AG08395 (cell line): ENCODE measurements at regions not wholly inside any gene's neighbourhood (a gene's known extent, or its start where the extent isn't known, plus 50 kb on each side); places are given as distances from the start of the nearest gene placed in this dataset.

Experiments used
- DNase-seq: peaks from one replicate; pipeline ENCODE4 v3.0.0; 2012; ENCODE audit warnings: mixed read lengths, low spot score

DNA sequence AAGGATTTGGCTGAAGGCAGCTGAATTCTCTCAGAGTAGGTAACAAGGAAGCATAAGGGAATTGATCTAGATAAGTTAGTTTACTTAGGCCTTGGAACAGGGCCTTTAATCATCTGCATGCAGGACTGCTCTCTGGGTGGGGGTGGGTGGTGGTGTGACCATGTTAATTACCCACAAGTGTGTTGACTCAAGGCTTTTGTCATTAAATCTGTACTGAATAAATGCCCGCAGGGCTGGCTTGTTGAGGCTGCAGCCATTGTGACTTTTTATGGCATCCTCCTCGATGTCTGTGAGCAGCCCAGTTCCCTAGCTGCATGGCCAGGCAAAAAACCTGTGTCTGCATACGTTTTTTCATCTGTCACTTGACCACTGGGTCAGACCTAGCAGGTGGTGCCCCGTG lies 63.5 kb upstream of the ASCC3 start:
- DNase-seq: no peak

DNA sequence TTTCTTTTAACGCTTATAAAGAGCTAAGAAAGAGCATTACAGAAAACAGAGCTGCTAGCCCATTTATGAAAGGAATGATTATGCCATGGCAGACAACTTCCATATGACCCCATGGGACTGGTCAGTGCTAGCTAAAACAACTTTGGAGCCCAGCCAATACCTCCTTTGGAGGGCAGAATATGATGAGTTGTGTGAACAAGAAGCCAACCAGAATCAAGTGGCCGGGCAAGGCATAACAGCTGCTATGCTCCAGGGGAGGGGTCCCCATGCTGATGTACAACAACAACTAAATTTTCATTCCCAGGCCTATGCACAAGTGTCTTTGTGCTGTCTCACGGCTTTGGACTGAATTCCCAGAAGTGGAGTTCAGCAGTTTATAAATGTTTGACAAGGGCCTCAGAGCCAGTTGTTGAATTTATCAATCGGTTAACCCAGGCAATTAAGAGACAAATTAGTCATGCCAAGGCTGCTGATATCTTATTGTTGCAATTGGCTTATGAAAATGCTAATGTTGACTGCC lies 65.0 kb upstream of the ASCC3 start:
- no peak for DNase-seq

DNA sequence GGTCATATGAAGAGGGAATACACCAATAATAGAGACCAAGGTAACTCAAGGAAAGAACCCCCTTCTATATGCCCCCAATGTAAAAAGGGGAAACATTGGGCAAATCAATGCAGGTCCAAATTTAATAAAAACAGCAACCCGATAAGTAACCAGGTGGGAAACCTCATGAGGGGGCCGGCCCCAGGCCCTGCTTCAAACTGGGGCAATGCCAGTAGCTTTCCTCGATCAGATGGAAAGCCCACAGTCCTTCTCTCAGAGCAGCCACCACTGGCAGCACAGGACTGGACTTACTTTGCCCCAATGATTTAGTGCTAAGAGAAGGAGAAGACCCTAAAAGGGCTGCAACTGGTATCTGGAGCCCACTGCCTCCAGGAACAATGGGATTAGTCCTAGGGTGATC lies 65.6 kb upstream of the ASCC3 start:
- DNase-seq: no peak

DNA sequence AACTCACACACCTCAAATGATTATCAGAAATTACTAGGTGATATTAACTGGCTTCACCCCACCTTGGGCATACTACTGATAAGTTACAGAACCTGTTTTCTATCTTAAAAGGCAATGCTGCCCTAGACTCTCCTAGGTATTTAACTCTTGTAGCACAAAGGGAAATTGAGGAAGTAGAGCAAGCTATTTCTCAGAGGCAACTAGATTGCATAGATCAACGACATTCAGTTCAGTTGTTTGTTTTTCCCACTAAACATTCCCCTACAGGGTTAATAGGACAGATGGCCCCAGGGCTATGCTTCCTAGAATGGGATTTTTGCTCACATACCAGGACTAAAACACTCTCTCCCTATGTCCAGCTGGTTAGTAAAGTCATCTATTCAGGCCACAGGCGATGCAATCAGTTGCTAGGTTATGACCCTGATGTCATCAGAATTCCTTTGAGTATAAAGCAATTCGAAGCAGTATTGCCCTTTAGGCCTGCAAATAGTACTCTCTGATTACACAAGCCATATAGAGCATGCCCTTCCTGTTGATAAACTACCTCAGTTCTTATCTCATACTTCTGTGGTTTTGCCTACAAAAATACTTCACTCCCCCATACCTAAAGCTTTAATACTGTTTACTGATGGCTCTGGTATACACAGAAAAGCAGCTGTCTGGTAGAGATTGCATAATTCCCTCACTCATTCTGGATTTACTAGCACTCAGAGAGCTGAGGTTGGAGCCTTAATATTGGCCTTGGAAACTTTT lies 67.4 kb upstream of the ASCC3 start:
- no peak for DNase-seq

DNA sequence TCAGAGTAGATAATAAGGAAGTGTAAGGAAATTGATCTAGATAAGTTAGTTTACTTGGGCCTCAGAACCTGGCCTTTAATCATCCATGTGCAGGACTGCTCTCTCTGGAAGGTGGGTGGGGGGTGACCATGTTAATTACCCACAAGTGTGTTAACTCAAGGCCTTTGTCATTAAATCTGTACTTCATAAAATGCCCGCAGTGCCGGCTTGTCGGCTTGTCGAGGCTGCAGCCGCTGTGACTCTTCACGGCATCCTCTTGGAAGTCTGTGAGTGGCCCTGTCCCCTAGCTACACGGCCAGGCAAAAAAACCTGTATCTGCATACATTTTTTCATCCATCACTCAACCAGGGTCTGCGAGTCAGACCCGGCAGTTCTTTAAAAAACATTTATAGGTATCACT lies 70.9 kb upstream of the ASCC3 start:
- DNase-seq: no peak

DNA sequence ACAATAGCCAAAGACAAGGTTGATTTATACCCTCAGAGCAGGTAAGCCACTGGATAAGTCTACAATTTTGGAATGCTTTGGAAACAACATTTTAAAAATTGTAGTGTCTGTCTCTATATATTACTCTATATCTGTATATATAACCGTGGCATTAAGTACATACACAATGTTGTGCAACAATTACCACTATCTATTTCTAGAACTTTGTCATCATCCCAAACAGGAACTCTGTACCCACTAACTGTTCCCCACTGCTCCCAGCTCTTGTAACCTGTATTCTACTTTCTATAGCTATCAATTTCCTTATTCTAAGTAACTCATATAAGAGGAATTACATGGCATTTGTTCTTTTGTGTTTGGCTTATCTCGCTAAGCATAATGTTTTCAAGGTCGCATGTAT lies 78.2 kb upstream of the ASCC3 start:
- no peak for DNase-seq

DNA sequence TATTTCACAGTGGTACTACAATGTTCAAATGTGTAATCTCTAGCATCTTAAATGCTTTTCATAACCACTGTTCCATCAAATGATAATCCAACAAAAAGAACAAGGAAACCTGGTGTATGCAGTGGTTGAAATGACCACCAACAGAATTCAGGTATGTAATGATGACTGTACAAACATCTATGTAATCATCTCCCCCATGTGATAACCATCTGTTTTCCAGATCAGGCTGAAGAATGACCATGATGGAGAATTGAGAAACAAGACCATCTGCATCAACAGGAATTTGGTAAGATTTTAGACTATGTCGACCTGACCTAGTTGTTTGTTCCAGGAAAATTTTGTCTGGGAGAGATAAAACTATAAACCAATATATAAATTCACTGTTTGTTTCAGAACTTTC lies 81.3 kb upstream of the ASCC3 start:
- no peak for DNase-seq

DNA sequence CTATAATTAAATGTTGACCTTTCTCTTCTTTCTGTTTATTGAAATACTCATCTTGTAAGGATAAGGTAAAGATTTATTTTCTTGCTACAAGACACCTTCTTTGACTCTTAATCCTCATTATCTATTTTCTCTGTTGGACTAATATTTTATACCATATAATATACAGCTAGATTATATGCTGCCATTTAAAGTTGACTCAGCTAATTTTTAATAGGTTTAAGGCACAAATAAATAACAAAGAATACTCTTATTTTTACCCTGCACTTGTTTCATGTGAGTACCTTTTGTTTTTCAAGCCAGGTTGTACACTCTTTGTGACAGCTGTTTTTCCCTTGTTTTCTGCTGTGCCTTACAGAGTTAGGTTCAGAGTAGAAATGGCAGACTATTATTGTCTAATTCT lies 83.9 kb upstream of the ASCC3 start:
- no peak for DNase-seq

DNA sequence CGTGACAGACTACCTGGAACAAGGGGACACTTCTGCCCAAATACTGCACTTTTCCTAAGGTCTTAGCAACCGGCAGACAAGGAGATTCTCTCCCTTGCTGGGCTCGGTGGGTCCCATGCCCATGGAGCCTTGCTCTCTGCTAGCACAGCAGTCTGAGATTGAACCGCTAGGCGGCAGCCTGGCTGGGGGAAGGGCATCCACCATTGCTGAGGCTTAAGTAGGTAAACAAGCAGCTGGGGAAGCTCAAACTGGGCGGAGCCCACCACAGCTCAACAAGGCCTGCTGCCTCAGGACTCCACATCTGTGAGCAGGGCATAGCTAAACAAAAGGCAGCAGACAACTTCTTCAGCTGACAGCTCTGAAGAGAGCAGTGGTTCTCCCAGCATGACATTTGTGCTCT lies 87.8 kb upstream of the ASCC3 start:
- DNase-seq: no peak

DNA sequence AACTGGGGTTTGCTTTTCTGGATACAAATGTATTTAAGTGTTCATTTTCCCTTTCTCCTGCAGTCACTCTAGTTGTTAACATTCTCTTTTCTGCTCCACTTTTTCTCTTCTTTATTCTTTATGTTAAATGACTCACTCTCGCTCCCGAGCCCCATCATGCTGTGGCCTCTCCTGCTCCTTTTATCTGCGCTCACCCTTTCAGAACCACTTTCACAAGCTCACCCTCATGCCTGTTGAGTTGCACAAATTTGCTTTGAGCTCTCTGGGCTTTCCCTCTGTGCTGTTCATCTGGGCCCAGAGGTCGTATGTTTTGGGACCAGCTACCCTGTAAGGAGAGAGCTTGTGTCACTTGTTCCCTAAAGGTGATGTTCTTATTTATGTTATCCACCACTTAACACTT lies 98.1 kb upstream of the ASCC3 start:
- no peak for DNase-seq

DNA sequence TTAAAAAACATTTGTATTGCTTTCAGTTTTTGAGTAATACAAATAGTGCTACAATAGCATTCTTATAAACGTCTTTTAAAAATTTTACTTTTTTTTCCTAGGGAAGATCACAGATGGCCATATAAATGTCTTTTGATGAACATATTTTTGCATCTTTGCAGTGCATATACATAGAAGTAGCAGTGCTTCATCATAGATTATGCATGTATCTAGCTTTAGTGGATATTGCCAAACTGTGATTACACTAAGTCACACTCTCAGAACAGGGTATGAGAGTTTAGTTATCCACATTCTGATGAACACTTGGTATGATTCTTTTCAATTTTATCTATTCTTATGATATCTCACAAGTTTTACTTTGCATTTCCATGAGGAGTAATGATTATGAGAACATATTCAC lies 99.8 kb upstream of the ASCC3 start:
- DNase-seq: no peak

DNA sequence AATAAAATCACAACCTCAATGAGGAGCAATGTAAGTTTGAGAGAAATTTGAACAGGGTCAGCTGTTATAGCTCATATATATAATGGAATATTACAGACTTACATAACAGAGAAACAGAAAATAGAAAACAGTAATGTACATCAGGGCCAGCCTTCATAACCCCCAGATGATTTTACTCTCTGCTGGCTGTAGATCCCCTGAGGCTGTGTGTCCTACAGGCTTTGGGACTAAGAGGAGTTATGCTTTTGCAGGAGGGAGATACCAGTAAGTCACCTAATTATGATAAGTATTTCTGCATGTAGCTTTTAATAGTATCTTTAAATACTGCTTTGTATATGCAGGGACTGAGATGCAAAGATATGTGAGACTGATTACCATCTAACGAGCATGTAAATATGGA lies 105.8 kb upstream of the ASCC3 start:
- DNase-seq: no peak

DNA sequence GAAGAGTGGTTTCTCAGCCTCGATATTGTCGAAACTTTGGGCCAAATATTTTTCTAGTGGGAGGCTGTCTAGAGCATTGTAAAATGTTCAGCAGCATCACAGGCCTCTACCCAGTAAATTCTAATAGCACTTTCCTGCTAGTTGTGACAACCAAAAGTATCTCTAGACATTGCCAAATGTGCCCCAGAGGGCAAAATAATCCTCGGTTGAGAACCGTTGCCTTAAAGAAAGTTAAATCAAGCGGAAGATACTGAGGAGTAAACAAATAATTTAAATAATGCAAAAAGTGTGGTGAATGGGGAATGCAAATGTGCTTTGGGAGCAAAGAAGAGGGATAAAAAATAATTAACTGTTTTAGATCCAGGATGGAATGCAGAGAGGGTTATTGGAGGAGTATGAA lies 106.4 kb upstream of the ASCC3 start:
- no peak for DNase-seq

DNA sequence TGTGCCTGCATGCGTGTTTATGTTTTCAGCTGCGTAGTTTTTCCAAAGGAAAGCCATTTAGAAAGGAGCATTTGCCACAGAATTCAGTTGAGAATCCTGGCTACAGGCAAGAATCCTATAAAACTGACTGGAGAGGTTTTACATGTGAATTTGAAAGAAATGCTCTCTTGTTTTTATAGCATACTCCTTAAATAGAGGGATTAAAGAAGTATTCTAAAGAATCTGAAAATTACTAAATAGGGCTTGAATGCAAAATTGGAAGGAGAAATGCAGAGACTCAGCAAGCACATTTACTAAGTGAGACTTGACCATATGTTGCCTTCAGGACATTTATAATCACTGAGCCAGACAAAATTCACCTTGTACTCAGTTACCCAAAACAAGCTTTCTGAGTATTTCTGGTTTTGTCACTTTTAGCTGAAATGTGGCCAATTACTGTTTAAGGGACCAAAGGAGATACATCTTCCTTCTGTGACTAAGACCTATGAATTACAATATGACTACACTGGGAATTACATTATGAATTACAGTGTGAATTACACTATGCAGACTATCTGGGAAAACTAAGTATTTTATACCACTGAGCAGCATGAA lies 107.4 kb upstream of the ASCC3 start:
- no peak for DNase-seq

DNA sequence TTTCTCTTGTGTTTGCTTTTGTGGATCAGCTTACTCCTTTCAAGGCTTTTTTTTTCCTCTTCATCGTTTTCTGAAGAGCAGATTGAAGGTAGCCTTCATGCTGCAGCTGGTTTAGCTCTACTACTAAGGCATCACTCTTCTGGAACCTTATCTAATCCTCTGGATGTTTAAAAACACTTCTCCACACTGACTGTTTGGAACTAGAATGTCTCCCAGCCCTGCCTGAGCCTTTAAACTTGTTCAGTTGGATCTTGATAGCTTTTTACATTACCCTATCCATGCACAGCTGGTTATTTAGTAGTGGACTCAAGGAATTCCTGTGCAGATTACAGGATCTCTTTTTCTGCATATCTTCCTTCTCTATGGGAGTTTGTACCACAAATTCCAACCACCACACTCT lies 108.9 kb upstream of the ASCC3 start:
- DNase-seq: no peak

DNA sequence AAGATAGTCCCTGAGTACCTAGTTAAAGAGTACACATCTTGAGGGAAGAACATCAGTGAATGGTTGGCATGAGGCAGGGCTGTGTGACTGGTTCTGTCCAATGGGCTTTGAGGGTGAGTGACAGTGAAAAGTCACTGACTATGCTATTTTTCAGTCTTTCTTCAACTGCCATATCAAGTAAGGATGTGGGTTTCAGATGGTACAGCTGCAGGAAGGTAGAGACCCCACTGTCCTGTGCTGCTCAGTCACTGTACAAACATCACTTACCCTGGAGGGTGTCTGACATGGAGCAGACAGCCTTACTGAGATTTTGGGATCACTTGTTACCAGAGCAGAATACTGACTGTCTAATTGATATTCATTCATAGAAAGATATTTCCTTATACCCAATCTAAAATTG lies 115.3 kb upstream of the ASCC3 start:
- no peak for DNase-seq

DNA sequence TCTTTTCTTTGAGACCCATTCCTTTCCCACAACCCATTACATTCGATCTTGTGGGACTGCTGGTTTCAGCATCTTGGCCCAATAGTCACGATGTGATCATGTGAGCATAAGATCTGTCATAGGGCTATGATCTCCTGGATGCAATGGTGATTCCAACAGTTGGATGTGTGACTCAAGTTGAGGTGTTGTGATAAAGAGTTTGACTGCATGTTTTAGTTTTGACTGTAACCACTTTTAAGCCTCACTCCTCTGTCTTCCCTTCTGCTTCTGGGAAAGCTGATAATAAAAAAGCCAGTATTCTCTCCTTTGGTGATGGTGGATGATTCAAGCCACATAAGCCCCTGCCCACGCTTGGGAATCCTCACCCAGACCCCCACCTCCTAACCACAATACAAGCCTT lies 117.0 kb upstream of the ASCC3 start:
- no peak for DNase-seq

DNA sequence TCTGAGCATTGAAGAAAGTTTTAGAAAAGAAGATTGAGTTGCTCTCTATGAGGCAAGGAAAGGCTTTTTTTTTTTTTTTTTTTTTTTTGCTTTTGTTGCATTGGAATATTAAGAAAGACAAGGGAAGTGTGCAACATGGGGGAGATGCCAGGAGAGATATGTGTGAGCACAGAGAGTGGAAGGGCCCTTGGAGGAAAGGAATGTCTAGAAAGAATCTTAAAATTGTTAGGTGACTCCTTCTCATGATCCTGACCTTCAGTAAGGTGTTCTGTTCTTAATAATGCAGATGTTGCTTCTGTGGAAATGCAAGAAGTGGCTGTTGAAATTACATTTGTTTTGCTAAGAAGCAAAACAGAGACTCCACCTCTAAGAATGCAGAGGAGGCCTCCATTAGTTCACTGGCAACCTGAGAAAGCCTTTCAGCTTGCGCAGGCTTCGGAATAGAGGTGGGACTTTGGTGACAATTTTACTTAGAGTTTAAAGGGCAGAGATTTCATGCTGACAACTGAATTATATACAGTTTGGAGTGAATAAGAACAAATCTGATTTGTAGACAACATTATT lies 118.0 kb upstream of the ASCC3 start:
- no peak for DNase-seq

DNA sequence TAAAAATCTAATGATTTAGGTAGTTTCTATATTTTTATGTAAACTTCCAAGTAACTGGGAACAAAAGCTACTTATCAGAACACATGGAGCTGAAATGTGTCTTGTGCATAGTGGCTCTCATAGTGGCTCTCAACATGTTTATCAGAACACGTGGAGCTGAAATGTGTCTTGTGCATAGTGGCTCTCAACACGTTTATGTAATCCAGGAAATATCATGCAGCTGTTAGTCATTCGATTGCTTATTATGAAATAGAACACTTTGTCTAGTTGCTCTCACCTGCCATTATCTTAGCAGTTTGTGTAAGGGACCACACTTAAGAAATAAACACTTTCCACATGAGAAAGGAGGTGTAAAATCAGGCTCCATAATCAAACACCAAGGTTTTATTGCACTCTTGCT lies 119.2 kb upstream of the ASCC3 start:
- DNase-seq: no peak

DNA sequence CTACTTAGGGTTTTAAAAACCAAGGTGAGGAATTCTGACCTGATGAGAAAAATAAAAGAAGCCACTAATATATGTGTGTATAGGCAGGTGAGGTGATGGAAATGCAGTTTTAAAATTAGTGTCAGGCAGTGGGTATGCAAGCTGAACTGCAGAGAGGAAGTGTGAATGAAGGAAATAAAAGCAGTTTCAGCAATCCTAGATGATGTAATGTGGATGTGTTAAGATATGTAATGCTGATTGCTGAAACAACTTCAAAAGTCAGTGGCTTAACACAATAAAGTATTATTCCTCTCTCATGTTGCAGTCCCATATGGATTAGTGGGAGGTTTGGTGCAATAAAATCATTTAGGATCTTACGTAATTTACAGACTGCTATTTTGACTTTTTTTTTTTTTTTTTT lies 119.9 kb upstream of the ASCC3 start:
- DNase-seq: no peak

DNA sequence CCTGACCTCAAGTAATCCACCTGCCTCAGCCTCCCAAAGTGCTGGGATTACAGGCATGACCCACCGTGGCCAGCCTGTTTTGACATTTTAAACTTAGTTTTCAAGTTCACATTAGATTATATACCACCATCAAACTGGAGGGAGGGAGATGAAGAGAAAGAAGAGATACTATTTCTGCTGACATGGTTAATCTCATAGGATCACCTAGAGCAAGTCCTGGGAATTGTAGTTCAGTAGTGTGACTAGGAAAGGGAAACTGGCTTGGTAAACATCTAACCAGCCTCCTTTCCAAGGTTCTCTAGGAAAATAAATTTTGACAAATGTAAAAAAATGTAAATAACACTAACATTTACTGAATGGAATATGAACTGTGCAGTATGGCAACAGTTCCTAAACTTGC lies 120.5 kb upstream of the ASCC3 start:
- DNase-seq: no peak

DNA sequence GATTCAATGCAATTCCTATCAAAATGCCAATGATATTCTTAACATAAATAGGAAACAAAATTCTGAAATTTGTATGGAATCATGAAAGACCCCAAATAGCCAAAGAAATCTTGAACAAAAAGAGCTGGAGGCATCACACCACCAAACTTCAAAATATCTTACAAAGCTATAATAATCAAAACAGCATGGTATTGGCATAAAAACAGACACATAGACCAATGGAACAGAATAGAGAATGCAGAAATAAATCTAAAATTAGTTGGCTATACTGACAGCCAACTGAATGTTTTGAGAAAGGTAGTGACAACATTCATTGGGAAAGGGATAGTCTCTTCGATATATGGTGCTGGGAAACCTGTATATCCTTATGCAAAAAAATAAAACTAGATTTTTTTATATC lies 121.9 kb upstream of the ASCC3 start:
- DNase-seq: no peak

DNA sequence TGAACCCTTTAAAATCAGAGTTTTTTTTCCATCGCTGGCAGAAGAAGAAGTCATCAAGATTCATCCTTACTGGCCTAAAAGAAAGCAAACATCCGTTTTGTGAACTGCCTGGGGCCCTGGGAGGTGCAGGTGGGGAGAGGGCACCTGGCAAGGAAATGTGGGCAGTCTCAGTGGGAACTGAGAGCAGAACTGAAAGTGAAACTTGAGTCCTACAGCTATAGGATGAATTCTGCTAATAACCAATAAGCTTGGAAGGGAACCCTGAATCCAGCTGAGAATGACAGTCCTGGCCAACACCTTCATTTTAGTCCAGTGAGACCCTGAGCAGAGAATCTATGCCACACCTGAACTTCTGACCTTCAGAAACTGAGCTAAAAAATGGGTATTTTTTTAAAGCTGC lies 130.1 kb upstream of the ASCC3 start:
- no peak for DNase-seq
